Liver (tissue), 3 donors: ENCODE measurements at regions not wholly inside any gene's neighbourhood (a gene's known extent, or its start where the extent isn't known, plus 50 kb on each side); places are given as distances from the start of the nearest gene placed in this dataset.

Experiments
- ATF3 ChIP-seq: IDR thresholded peaks from 2 replicates; pipeline ENCODE4 v1.6.1; 2016; ENCODE audit warnings: antibody characterized with exemption
- EGR1 ChIP-seq, 2 donors: IDR thresholded peaks; 2 replicates each; pipeline ENCODE4 v1.6.1; 2016 to 2018; ENCODE audit warnings: antibody characterized with exemption in 2 of 2, low read depth in 2 of 2
- FOXA1 ChIP-seq: IDR thresholded peaks from 2 replicates; pipeline ENCODE4 v1.6.1; 2016; ENCODE audit warnings: antibody characterized with exemption
- HNF4A ChIP-seq, 2 donors: conservative IDR thresholded peaks; 2 replicates each; pipeline ENCODE4 v1.6.1; 2016; ENCODE audit warnings: antibody characterized with exemption in 2 of 2, mild to moderate bottlenecking in 2 of 2
- HNF4G ChIP-seq: IDR thresholded peaks from 2 replicates; pipeline ENCODE4 v1.6.1; 2016; ENCODE audit warnings: antibody characterized with exemption
- MAX ChIP-seq: IDR thresholded peaks from 2 replicates; pipeline ENCODE4 v1.6.1; 2016; ENCODE audit warnings: antibody characterized with exemption
- RAD21 ChIP-seq, 2 donors: IDR thresholded peaks; 2 replicates each; pipeline ENCODE4 v1.6.1; 2016; ENCODE audit warnings: antibody characterized with exemption in 2 of 2, mild to moderate bottlenecking in 2 of 2
- SP1 ChIP-seq: IDR thresholded peaks from 2 replicates; pipeline ENCODE4 v1.6.1; 2018; ENCODE audit warnings: antibody characterized with exemption, mild to moderate bottlenecking
- TAF1 ChIP-seq: conservative IDR thresholded peaks from 2 replicates; pipeline ENCODE4 v1.6.1; 2016; ENCODE audit warnings: antibody characterized with exemption, mild to moderate bottlenecking
- YY1 ChIP-seq: IDR thresholded peaks from 2 replicates; pipeline ENCODE4 v1.6.1; 2016; ENCODE audit warnings: antibody characterized with exemption, mild to moderate bottlenecking
- TF ChIP-seq, protein P1 (sequence below): fragments of 150-350 bp; IDR thresholded peaks from 2 replicates; pipeline ENCODE4 v1.5.1; 2017; ENCODE audit warnings: improper control_type of control experiment, low read depth, low read length; ENCODE audit not compliant: missing input control
- TF ChIP-seq, protein P2 (sequence below): IDR thresholded peaks from 2 replicates; pipeline ENCODE4 v1.6.1; 2016; ENCODE audit warnings: antibody characterized with exemption, mild to moderate bottlenecking
- donor health status: healthy.
- donor health status: healthy.

- TF ChIP-seq, protein P1, sequence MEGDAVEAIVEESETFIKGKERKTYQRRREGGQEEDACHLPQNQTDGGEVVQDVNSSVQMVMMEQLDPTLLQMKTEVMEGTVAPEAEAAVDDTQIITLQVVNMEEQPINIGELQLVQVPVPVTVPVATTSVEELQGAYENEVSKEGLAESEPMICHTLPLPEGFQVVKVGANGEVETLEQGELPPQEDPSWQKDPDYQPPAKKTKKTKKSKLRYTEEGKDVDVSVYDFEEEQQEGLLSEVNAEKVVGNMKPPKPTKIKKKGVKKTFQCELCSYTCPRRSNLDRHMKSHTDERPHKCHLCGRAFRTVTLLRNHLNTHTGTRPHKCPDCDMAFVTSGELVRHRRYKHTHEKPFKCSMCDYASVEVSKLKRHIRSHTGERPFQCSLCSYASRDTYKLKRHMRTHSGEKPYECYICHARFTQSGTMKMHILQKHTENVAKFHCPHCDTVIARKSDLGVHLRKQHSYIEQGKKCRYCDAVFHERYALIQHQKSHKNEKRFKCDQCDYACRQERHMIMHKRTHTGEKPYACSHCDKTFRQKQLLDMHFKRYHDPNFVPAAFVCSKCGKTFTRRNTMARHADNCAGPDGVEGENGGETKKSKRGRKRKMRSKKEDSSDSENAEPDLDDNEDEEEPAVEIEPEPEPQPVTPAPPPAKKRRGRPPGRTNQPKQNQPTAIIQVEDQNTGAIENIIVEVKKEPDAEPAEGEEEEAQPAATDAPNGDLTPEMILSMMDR = no peak
- TF ChIP-seq RAD21 (IDR thresholded peaks at IDR 0.05) = no peak
- no peak for TF ChIP-seq FOXA1
- TF ChIP-seq, protein P2, sequence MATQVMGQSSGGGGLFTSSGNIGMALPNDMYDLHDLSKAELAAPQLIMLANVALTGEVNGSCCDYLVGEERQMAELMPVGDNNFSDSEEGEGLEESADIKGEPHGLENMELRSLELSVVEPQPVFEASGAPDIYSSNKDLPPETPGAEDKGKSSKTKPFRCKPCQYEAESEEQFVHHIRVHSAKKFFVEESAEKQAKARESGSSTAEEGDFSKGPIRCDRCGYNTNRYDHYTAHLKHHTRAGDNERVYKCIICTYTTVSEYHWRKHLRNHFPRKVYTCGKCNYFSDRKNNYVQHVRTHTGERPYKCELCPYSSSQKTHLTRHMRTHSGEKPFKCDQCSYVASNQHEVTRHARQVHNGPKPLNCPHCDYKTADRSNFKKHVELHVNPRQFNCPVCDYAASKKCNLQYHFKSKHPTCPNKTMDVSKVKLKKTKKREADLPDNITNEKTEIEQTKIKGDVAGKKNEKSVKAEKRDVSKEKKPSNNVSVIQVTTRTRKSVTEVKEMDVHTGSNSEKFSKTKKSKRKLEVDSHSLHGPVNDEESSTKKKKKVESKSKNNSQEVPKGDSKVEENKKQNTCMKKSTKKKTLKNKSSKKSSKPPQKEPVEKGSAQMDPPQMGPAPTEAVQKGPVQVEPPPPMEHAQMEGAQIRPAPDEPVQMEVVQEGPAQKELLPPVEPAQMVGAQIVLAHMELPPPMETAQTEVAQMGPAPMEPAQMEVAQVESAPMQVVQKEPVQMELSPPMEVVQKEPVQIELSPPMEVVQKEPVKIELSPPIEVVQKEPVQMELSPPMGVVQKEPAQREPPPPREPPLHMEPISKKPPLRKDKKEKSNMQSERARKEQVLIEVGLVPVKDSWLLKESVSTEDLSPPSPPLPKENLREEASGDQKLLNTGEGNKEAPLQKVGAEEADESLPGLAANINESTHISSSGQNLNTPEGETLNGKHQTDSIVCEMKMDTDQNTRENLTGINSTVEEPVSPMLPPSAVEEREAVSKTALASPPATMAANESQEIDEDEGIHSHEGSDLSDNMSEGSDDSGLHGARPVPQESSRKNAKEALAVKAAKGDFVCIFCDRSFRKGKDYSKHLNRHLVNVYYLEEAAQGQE = no peak
- TF ChIP-seq ATF3 = no peak
- TF ChIP-seq HNF4A (conservative IDR thresholded peaks at IDR 0.05) = no peak
- TF ChIP-seq MAX = no peak
- TF ChIP-seq HNF4G = no peak
- TF ChIP-seq YY1 = no peak
- TF ChIP-seq TAF1 = no peak
- no peak for TF ChIP-seq EGR1 (IDR thresholded peaks at IDR 0.05; ENCODE audit: low read depth in 2 of 2)
- TF ChIP-seq SP1 = no peak
These were observed 59.1 kb upstream of the ZFAND5 start for GRCh38 chr9:72424131-72424530.
